ENCODE measurements at regions not wholly inside any gene's neighbourhood (a gene's known extent, or its start where the extent isn't known, plus 50 kb on each side); places are given as distances from the start of the nearest gene placed in this dataset.

- H3K9me3 ChIP-seq (replicated peaks), result no peaks in the 10 kb centered on the region
- no peak overlapping the region for H3K4me3 ChIP-seq
- no peaks in the 10 kb centered on the region for H3K4me1 ChIP-seq
- no peaks in the 10 kb centered on the region for H3K36me3 ChIP-seq
- DNase-seq, result no peak
- TF ChIP-seq CTCF (IDR thresholded peaks at IDR 0.05; ENCODE audit: borderline replicate concordance), result no peak
- no peak overlapping the region for H3K27ac ChIP-seq (replicated peaks)
- no peaks in the 10 kb centered on the region for H3K27me3 ChIP-seq (ENCODE audit: low read depth)
- intact Hi-C loops (cut with micrococcal nuclease), result no loop called here
These were observed 471.0 kb upstream of the CDH7 start for GRCh38 chr18:65279668-65280305.

DNA sequence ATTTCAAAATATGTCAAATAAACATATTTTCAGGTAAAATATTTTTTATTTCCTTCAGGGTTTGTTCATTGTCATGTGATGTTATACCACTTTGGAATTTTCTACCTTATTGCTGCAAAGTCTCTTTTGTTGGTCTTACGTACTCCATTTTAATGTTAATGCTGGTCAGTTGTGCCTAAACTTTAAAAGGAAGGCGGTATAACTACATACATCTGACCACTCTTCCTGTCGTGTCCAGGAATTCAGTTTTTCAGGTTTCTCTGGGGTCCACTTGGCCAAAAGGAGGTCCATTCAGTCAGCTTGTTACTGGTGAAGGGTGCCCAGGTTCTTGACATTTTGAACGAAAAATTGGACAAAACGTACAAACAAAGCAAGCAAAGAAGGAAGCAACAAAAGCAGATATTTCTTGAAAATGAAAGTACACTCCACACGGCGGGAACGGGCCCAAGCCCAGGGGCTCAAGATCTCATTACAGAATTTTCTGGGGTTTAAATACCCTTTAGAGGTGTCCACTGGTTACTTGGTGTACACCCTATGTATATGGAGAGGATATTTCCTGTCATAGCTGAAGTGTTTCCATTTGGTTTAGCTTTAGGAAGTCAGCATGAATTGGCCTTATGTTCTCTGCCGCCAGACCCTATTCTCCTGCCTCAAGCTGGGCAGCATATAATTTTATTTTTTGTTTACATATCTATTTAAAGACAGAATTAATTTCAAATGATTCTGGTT lies 471.7 kb upstream of the CDH7 start:
- intact Hi-C loops (cut with micrococcal nuclease), result no loop called here
- TF ChIP-seq CTCF (IDR thresholded peaks at IDR 0.05; ENCODE audit: borderline replicate concordance), result no peak

DNA sequence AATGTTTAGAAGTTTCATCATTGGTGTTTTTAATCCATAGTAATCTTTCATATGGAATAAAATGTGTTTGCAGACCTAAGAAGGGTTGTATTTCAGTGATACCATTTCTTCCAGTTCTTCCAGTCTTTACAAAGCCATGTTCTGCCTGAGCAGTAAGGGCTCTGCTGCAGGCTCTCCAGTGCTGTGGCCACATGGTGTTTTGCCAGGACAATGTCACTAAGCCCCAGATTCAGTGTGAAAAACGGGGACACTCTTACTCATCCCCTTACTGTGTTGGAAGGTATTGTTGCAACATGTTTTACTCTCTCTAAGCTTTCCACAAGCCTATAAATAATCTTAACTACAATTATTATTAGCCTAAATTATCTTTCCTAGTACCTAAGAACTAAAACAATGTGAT lies 481.4 kb upstream of the CDH7 start:
- no peak for DNase-seq
- intact Hi-C loops (cut with micrococcal nuclease), result no loop called here
- Histone ChIP-seq H3K36me3 (no peaks in the 10 kb centered on the region), H3K27ac (replicated peaks) (no peak overlapping the region), H3K4me1 (no peaks in the 10 kb centered on the region), H3K4me3 (no peak overlapping the region), H3K27me3 (ENCODE audit: low read depth) (no peaks in the 10 kb centered on the region), H3K9me3 (replicated peaks) (no peaks in the 10 kb centered on the region)
- TF ChIP-seq CTCF (IDR thresholded peaks at IDR 0.05; ENCODE audit: borderline replicate concordance), result no peak

More for the DNA sequence above, 471.7 kb upstream of the CDH7 start:
- H3K27ac ChIP-seq (replicated peaks), result no peak overlapping the region
- H3K36me3 ChIP-seq, result no peaks in the 10 kb centered on the region
- H3K27me3 ChIP-seq (ENCODE audit: low read depth), result no peaks in the 10 kb centered on the region
- H3K9me3 ChIP-seq (replicated peaks), result no peaks in the 10 kb centered on the region
- DNase-seq, result no peak
- no peaks in the 10 kb centered on the region for H3K4me1 ChIP-seq
- H3K4me3 ChIP-seq, result no peak overlapping the region

- Histone ChIP-seq H3K4me1 (no peaks in the 10 kb centered on the region), H3K4me3 (no peak overlapping the region), H3K9me3 (replicated peaks) (no peaks in the 10 kb centered on the region), H3K27me3 (ENCODE audit: low read depth) (no peaks in the 10 kb centered on the region), H3K36me3 (no peaks in the 10 kb centered on the region), H3K27ac (replicated peaks) (no peak overlapping the region)
- intact Hi-C loops (cut with micrococcal nuclease), result no loop called here
- no peak for TF ChIP-seq CTCF (IDR thresholded peaks at IDR 0.05; ENCODE audit: borderline replicate concordance)
- DNase-seq, result no peak
These were observed 485.1 kb upstream of the CDH7 start for GRCh38 chr18:65265761-65266160.

GRCh38 chr18:65260030-65260429 lies 490.8 kb upstream of the CDH7 start:
- H3K4me1 ChIP-seq, result no peaks in the 10 kb centered on the region
- TF ChIP-seq CTCF (IDR thresholded peaks at IDR 0.05; ENCODE audit: borderline replicate concordance), result no peak
- intact Hi-C loops (cut with micrococcal nuclease), result no loop called here

More at GRCh38 chr18:65260030-65260429, 490.8 kb upstream of the CDH7 start:
- no peaks in the 10 kb centered on the region for H3K36me3 ChIP-seq
- no peaks in the 10 kb centered on the region for H3K27me3 ChIP-seq (ENCODE audit: low read depth)
- no peaks in the 10 kb centered on the region for H3K9me3 ChIP-seq (replicated peaks)
- DNase-seq, result no peak
- H3K27ac ChIP-seq (replicated peaks), result no peak overlapping the region
- H3K4me3 ChIP-seq, result no peak overlapping the region
